TTC549 (cell line): ENCODE measurements at regions not wholly inside any gene's neighbourhood (a gene's known extent, or its start where the extent isn't known, plus 50 kb on each side); places are given as distances from the start of the nearest gene placed in this dataset.
"Not testable (repeated sequence)": the region's sequence is repeated elsewhere in the genome, so short reads cannot be mapped to it uniquely, and the experiment has no call there.

Experiments used
- FAIRE-seq: peaks from 2 replicates; lab custom pipeline; 2012; peaks lifted over from hg19 to GRCh38; lab: Jason Lieb, UNC

GRCh38 chr2:168300460-168300859 lies 53.1 kb upstream of the STK39 start:
- FAIRE-seq: no peak

GRCh38 chr2:168304024-168304681 lies 56.8 kb upstream of the STK39 start:
- FAIRE-seq: no peak

GRCh38 chr2:168307379-168307778 lies 60.0 kb upstream of the STK39 start:
- FAIRE-seq: no peak

- no peak for FAIRE-seq
These were observed 63.2 kb upstream of the STK39 start for GRCh38 chr2:168310580-168310979.

GRCh38 chr2:168311261-168311910 lies 64.0 kb upstream of the STK39 start:
- FAIRE-seq: no peak

GRCh38 chr2:168312036-168312822 lies 64.8 kb upstream of the STK39 start:
- FAIRE-seq: no peak

GRCh38 chr2:168314236-168314635 lies 66.8 kb upstream of the STK39 start:
- no peak for FAIRE-seq

- no peak for FAIRE-seq
These were observed 68.1 kb upstream of the STK39 start for GRCh38 chr2:168315331-168316072.

GRCh38 chr2:168316073-168316440 lies 68.7 kb upstream of the STK39 start:
- no peak for FAIRE-seq

GRCh38 chr2:168317282-168317681 lies 69.9 kb upstream of the STK39 start:
- FAIRE-seq: no peak

- FAIRE-seq: no peak
These were observed 72.9 kb upstream of the STK39 start for GRCh38 chr2:168320267-168320666.

GRCh38 chr2:168322325-168323007 lies 75.1 kb upstream of the STK39 start:
- FAIRE-seq: no peak

- no peak for FAIRE-seq
These were observed 76.2 kb upstream of the STK39 start for GRCh38 chr2:168323529-168324021.

- FAIRE-seq: no peak
These were observed 79.2 kb upstream of the STK39 start for GRCh38 chr2:168326572-168326971.

GRCh38 chr2:168327328-168327727 lies 79.9 kb upstream of the STK39 start:
- no peak for FAIRE-seq

- no peak for FAIRE-seq
These were observed 81.0 kb upstream of the STK39 start for GRCh38 chr2:168328421-168328820.

- no peak for FAIRE-seq
These were observed 83.4 kb upstream of the STK39 start for GRCh38 chr2:168330624-168331423.

GRCh38 chr2:168335254-168335653 lies 87.9 kb upstream of the STK39 start:
- not testable (repeated sequence) for FAIRE-seq

- no peak for FAIRE-seq
These were observed 89.5 kb upstream of the STK39 start for GRCh38 chr2:168336786-168337388.

- FAIRE-seq: no peak
These were observed 90.9 kb upstream of the STK39 start for GRCh38 chr2:168338292-168338691.
